Germinal center (tissue), 1 donor: ENCODE measurements at regions not wholly inside any gene's neighbourhood (a gene's known extent, or its start where the extent isn't known, plus 50 kb on each side); places are given as distances from the start of the nearest gene placed in this dataset.
"Not testable (repeated sequence)": the region's sequence is repeated elsewhere in the genome, so short reads cannot be mapped to it uniquely, and the experiment has no call there.

ENCODE experiments used
- DNase-seq: peaks from one replicate; pipeline ENCODE4 v3.0.0; 2012; ENCODE audit warnings: mixed read lengths, low spot score

GRCh38 chr5:38790268-38790667 lies 55.5 kb upstream of the OSMR start:
- no peak for DNase-seq

GRCh38 chr5:38790891-38791290 lies 54.9 kb upstream of the OSMR start:
- no peak for DNase-seq

- DNase-seq: no peak
Measured at GRCh38 chr5:38793099-38793498, 52.7 kb upstream of the OSMR start.

GRCh38 chr5:38794037-38794436 lies 51.8 kb upstream of the OSMR start:
- DNase-seq: not testable (repeated sequence)

DNA sequence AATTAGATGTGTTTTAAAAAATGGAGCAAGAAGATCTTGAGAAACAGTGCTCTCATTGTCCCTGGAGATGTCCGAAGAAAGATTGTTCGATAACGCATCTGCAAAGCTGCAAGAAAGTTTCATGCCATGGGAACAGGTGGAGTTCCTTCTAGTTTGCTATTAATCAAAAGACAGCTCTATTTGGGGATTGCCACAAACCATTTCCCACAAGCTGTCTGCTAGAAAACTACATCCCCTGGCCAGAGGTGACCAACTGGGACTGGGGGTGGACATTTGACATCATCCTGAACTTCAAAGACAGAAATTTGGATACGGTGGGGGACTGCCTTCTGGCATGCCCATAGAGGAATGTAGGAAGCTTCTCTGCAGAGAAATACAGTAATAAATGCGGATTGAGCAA lies 50.8 kb upstream of the OSMR start:
- DNase-seq: no peak

GRCh38 chr5:38795986-38796741 lies 49.6 kb upstream of the OSMR start:
- no peak for DNase-seq
